GM21367 (cell line): ENCODE measurements at regions not wholly inside any gene's neighbourhood (a gene's known extent, or its start where the extent isn't known, plus 50 kb on each side); places are given as distances from the start of the nearest gene placed in this dataset.

Experiments
- ATAC-seq: cut with Tn5 transposase; IDR thresholded peaks from one replicate; pipeline ENCODE4 v1.9.1; 2021; ENCODE audit not compliant: unreplicated experiment

DNA sequence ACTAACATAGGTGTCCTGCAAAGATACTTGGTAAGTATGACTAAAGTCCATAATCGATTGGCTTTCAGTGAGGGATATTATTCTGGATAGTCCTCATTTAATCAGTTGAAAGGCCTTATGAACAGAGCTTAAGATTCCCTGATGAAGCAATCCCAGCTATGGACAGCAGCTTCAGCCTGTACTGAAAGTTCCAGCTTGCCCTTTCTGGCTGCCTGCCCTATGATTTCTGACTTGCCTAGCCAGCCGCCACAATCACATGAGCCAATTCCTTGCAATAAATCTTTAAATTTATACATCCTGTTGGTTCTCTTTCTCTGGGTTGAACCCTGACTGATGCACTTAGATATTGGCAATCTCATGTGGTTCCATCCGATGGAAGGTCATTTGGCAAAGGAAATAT lies 759.0 kb upstream of the API5 start:
- ATAC-seq, result no peak

DNA sequence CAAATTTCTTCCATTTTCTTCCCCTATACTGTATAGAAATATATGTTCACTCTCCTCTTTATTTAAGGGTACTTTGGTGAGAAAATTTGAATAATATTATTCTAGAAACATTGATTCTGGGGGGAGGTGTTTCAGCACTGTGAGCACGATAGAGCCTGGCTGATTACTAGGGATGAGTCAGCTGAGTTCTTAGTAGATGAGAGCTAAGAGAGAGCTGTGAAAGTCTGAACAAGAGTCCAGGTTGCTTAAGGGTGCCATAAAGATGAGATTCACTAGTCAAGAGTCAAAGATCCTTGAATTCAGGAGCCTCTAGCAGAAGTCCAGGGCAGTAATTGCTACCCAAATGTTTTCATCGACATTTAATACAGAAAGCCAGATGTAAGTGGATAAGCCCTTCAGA lies 756.6 kb upstream of the API5 start:
- ATAC-seq, result no peak

DNA sequence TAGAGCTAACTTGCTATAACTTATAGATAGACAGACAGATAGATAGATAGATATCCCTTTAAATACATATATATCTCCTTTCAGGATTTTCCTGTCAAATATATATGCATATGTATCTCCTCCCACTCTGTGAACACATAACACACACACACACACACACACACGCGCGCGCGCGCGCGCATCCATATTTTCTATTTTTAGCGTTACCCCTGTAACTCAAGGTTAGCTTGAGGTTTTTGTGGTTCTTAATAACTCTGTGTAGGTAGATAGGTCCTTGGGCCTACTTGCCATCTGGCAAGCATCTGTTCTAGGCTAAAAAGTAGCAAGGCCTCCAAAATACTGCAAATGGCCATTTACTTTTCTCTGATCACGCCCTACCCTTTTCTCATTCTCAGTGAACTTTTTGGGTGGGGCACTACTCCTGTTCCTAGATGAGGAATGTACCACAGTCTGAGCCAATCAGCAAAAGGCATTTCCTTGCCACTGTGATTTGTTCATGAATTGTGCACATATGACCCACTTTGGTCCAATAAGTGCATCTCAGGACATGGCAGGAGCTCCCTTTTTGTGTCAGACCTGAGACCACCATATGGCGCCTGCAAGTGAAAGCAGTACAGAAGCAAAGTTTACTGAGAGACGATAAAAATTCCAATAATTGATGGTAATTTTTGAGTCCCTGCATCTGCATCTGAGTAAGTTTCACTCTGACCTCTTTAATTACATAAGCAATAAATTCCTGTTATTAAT lies 740.5 kb upstream of the API5 start:
- ATAC-seq, result no peak

DNA sequence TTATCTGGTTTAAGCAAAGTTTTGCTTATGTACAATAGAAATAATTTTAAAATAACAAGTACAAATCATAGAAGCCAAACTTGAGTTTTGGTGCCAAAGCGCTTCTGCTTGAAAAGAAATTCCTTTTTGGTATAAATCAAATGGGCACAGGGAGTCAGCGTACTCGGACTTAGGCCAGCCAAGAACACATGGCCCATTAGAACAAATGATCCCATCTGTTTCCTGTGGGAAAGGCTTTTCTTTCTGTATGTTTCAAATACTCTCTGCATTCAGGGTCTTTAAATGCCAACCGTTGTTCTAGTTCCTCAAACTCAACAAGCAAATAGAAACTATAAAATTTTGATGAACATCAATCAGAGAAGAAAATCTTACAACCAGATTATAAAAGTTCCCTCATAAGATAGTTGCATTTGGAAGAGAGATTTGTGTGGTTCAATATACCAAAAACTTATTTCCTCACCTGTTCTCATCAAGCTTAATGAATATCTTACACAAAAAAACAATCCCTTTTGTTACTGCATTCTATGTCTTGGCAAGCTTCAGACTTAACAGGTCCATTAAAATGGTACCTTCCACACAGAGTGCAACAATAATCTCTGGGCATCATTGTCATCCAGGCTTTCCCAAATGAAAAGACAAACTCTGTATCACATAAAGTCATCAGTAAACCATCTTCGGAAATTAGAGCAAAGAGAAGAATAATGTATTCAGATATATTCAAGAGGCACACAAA lies 739.8 kb upstream of the API5 start:
- ATAC-seq, result no peak

DNA sequence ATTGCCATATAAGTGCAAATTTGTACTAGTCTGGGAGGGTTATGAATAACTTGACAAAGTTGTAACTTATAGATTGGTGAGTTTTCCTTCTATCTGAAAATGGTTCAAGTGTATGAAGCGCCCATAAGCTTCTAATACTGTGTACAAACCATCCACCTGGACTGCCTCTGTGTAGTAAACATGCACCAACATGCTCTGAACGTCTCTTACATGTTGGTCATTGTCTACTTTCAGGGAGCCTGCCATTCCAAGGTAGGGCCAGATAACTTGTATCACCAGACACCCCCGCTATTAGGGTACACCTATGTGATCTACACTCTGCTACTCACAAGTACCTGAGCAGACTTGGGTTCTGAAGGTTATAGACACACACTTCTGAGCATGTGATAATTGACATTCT lies 735.5 kb upstream of the API5 start:
- no peak for ATAC-seq

DNA sequence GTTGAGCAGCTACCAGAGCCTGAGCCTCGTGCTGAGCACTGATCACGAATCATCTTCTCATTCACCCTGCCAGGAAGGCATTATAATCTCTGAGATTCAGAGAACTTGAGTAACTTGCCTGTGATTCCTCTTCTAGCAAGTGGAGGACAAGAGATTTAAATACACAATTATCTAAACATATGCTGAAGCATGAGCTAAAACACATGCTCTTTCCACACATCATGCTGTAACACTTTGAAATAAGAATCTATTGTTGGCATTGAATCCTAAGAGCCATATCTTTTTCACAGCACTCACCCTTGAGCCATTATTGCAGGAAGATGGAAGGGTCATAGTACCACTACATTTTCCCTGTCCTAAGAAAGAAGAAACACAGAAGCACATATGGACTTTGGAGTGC lies 722.5 kb upstream of the API5 start:
- no peak for ATAC-seq

DNA sequence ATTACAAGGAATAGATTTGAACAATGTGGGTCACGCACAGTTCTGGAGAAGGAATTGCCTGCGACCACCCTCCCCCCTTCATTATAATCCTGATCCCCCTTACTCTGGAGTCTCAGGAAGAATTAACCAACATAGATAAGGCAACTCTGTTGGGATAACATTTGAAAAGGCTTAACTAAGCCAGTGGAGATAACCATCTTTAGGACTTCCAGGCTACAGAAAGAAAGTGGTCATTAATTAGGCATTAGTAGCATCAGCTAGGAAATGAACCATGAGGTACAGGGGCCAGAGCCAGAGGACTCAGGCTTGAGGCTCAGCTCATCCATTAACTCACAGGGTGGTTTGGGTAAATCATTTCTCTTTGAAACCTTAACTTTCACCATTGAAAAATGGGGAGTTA lies 720.0 kb upstream of the API5 start:
- ATAC-seq, result no peak

DNA sequence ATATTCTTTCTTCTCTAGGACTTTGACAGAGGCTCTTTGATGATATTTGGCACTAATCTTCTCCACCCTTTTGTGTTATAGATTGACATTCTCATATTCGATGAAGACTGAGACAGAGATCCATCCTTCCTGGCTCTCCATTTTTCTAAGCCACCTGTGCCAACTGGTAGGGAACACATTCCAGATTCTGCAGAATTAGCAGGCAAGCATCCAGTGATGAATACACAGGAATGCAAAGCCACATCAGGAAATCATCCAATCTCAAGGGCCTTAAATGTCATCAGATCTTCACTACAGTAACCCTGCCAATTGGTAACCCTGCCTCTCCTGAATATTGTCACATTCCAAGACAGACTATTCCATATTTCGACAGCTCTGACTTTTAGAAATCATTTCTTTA lies 718.4 kb upstream of the API5 start:
- no peak for ATAC-seq

DNA sequence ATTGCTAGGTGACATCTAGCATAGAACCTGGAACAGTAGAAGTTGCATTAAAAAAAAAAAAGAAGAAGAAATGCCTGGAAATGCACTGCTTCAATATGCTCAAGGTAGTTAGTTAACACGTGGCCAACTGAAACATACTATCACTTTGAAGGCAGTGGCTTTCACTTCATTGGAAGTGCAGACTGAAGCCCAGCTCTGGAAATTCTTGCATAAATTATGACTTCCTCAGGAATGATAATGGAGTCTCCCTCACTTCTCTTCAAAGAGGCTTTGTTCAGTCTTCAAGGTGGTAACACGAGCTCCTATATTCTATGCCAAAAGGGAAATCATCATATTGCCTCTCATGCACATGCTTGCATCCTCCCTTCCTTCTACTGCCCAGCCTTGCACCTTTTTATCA lies 715.9 kb upstream of the API5 start:
- no peak for ATAC-seq

DNA sequence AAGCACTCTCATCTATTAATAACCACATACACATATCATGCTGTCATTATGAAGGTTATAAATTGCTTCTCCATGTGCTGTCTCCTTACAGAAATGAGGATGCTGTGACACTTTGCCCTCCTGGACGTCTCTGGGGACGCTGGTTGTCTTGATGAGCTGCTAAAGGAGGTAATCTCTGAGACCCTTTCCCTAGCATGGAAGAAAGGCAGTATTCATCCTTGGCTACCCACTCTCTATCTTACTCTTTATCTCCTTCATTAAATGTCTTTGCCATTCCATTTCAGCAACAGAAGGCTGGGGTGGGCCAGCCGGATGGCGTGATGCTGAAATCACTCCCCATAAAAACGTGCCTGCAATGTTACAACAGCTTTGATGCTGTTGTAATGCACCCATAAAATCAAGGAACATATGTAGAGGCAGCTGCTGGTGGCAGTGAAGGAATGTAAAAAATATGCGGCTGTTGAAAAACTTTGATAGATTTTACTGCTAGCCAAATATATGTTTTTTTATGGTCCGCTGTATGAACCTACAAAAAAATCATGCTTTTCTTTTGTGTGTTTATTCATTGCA lies 715.1 kb upstream of the API5 start:
- no peak for ATAC-seq

DNA sequence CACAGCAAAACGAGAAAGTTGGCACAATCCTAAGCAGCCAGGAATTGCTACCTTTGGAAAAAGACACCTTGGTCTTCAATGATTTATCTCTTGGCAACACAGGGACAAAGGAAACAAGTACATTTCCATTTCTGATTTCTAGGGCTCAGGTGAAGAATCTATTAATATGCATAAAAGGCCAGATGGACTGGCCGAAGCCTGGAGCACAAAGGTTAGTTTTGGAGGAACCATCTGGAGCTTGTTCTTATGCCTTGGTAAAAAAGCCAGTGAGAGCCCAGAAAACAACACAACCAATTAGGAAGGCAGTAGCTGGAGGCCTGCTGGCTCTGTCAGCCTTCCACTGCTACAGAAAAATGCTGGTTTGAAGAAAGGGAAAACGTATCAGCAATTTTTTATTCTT lies 713.5 kb upstream of the API5 start:
- ATAC-seq, result no peak

DNA sequence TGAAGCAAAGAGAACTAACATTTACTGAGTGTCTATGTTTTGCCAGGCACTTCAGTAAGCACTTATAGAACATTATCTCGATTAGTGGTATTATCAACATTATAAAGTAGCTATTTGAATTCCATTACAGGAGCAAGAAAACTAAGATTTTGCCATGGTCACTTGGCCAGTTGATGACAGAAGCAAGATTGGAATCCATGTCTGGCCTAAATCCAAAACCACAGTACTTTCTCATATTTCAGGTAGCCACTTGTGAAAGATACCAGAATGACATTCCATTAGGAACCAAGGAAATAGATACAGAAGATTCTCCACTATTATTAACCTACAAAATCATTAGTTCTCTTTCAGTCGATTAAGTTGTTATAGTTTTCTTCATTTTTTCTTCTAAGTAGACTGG lies 691.0 kb upstream of the API5 start:
- no peak for ATAC-seq

DNA sequence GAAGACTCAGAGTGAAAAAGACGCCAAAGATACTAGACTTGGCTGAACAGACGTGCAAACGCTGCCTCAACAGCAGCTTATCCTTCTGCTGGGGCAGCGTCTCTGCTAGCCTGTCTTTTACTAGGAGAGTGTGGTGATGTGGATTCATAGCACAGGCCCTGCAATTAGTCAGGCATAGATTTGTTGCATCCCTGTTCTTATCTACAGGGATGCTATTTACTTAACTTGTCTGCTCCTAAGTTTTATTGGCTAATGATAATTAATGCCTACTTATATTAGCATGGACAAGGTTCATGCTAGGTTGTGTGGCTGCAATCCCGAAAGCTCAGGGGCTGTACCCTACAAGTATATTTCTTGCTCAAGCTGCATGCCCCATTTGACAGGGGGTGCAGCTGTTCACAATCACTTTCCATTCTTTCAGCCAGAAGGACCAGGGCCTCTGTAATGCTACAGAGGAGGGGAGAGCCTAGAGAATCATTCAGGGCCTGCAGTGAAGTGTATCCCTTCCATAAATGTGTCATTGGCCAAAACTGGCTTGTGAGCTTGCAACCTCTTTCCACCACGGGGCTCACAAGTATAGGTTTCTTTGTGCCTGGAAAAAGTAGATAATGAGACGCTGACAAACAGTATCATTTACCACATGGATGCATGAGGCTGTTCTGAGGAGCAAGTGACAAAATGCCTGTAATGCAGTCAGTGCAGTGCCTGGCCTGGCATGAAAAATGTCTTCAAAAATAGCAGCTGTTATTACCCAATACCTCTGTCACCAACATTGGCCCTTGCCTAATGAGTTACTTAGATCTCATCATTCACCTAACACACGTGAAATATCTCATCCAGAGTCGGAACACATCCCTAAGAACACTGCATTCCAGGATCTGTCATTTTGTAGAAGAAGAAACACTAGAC lies 685.8 kb upstream of the API5 start:
- ATAC-seq, result no peak

DNA sequence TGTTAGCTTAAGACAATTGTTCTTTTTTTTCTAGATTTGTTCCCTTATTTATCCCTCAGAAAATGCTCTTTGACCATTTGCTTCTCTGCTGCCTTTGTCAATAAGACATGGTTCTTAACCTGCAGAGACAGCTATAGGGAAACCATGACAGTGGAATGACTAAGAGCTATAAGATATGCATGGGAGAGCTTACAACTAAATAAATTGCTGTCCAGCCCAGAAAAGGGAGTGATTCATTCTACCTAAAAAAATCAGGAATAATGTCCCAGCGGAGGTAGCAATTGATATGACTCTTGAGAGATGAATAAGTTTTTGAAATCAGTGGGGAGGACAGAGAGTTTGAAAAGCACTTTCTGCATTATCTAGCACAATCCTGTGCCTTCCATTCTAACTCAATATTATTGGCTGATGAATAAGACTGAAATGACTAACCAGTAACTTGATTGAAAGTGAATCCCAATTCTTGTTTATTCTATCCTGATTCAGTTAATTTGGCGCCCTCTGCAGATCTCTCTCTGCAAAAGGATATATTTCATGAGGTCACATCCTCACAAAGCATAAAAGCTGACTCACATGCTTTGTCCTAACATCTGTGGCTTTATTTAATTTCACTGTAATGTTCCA lies 680.5 kb upstream of the API5 start:
- no peak for ATAC-seq

DNA sequence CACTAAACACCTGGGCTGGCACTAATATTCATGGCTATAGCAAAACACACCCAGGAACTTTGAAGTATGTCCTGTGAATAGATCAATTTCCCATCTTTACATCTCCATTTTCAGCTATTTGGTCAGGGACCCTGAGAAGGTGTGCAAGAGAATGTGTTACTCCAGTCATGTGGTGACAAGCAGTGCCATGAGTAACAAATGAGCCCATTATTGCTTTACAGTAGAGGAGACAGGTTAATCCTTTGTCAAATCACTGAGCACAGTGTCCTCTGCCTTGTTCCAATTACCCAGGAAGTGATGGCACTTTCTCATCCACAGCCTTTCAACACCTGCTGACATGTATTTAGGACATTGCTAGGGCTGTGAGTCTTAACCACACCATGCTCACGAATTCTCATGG lies 664.8 kb upstream of the API5 start:
- ATAC-seq, result no peak

DNA sequence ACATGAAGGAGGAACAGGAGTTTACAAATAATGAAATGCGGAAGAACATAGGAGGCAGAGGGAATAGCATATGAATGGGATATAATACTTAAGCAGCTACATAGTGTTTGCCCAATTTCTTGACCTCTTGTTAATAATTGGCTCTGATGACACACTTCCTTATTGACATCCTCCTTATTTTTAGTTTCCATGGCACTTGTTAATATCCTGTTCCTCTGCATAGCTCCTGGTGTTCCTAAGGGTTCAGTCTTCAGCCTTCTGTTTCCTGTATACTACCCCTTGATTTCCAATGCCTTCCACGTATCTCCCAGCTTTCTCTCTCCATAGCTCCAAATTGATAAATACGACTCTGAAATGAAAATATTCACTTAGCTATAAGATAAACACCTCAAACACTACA lies 663.8 kb upstream of the API5 start:
- no peak for ATAC-seq

DNA sequence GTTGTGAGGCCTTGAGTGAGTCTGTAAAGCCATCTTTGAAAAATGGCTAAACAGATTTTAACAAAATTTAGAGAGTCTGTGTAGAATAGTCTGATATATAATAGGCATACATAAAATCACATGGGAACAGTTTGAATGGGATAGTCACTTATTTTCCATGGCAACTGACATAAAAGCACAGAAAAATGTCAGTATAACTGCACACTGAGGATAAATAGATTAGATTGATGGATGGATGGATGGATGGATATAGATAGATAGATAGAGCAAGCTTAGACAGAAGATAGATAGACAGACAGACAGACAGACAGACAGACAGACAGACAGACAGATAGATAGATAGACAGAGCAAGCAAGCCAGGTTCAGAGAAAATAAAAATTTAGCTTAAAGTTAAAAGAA lies 660.2 kb upstream of the API5 start:
- no peak for ATAC-seq

DNA sequence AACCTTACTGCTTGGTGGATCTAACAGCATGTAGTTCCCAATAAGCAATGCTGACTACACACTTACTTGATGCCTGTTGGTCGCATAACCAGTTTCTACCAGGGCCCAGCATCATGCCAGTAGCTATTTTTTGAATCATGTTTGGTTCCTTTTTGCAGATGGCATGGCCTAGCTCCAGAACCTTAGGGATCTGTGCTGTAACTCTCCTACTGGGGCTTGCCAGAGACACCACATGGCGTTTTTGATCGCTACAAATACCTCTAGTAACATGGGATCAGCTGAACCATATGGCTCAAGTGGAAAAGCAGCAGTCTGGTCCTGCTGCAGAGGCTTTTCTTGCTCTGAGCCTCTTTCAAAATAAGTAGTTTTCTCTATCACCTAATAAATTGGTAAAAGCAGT lies 654.6 kb upstream of the API5 start:
- ATAC-seq, result no peak

DNA sequence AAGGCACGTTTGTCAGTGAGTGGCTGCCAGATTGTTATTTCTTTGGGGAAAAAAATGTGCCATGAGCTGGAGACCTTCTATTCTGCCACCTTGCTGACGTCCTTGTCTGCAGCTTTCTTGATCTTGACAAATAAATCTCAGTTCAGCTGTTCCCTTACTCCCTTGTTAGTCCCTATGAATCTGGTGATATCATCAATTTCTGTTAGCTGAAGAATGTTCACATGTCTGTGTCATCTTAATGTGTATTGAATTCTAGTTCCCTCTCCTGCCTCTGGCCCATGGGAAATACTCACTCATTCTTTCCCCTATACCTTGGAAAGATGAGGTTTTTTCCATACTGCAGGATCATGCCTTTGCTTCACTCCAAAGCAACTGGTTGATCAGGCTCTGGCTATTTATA lies 649.9 kb upstream of the API5 start:
- ATAC-seq, result no peak

DNA sequence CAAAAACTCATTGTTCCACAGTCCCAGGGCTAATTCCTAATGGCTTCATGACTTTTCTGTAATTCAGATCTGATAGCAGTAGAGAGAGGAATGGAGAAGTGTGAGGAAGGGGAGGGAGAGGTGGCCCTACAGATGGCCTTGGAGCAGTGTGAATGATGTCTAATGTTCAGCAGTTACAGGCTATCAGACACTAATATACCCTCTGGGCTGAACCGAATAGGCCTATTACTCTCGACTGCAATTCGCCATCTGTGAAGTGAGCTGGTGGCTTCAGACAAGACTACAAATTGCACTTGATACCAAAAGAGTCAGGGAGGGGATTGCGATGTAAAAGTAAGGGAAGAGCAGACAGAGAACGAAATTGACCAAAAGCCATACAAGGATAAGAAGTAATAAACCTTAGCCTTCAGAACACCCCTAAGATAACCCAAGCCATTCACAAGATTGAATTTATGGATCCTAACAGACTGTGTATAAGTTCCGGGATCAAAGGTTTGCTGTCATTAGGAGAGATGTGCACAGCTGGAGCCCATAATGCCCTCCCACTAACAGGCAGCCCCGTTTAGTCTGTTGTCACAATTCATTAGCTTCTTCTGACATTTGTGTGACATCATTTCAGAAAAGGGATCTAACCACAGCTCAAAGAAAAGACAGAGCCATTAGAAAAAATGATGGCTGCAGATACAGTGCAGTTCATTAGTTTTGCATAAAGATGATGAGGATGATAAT lies 642.4 kb upstream of the API5 start:
- ATAC-seq, result no peak
